Large intestine (tissue), 3 donors: ENCODE measurements at regions not wholly inside any gene's neighbourhood (a gene's known extent, or its start where the extent isn't known, plus 50 kb on each side); places are given as distances from the start of the nearest gene placed in this dataset.

Experiments
- DNase-seq, 2 donors: peaks; one replicate each; pipeline versions ENCODE4 v3.0.0 to v3.0.0-alpha.2; 2013
- H3K27ac ChIP-seq: one replicate; pipeline ENCODE4 v1.5.1; 2013; ENCODE audit warnings: low read length
- H3K27me3 ChIP-seq: 2 replicates; pipeline ENCODE4 v1.6.1; 2013; ENCODE audit warnings: low read length; ENCODE audit not compliant: control insufficient read depth, insufficient read depth
- H3K36me3 ChIP-seq: 2 replicates; pipeline ENCODE4 v1.6.1; 2013; ENCODE audit warnings: low read length; ENCODE audit not compliant: control insufficient read depth, insufficient read depth
- H3K4me1 ChIP-seq: one replicate; pipeline ENCODE4 v1.6.1; 2013; ENCODE audit warnings: low read length; ENCODE audit not compliant: control insufficient read depth, insufficient read depth
- H3K4me3 ChIP-seq: one replicate; pipeline ENCODE4 v1.5.1; 2013; ENCODE audit warnings: low read length
- H3K9me3 ChIP-seq: one replicate; pipeline ENCODE4 v1.6.1; 2013; ENCODE audit warnings: mild to moderate bottlenecking, low read depth, low read length, moderate library complexity; ENCODE audit not compliant: control insufficient read depth
- WGBS: methylation state at CpG from one replicate; pipeline ENCODE4 v1.1.5; 2013; ENCODE audit warnings: low lambda C conversion rate; ENCODE audit not compliant: insufficient coverage; 5-methylcytosine and 5-hydroxymethylcytosine counted together

DNA sequence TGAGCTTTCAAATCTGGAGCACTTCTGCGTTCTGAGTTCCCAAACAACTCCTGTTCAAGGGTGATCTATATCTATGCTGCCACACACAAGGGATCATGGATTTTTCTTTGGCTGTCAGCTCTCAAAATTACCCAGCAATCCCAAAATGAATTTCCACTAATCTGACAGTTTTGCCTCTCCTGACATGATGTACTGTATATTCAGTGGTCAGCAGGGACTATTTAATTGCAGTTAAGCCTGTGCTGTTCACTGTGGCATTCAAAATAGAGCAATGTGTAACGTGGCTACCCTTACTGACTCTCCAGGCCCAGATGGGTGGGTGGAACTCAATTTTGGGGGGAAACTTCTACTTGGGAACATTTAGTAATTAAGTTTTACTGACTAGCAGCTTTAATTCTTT lies 283.8 kb upstream of the TSHZ2 start:
- no peak overlapping the region for H3K4me3 ChIP-seq
- H3K27ac ChIP-seq, result no peak overlapping the region
- no peaks in the 10 kb centered on the region for H3K4me1 ChIP-seq
- no peak for DNase-seq
- no CpG with 5 or more reads among the region's 2 CpGs for WGBS
- H3K27me3 ChIP-seq, result no peaks in the 10 kb centered on the region
- H3K36me3 ChIP-seq, result no peaks in the 10 kb centered on the region
- H3K9me3 ChIP-seq, result no peaks in the 10 kb centered on the region

DNA sequence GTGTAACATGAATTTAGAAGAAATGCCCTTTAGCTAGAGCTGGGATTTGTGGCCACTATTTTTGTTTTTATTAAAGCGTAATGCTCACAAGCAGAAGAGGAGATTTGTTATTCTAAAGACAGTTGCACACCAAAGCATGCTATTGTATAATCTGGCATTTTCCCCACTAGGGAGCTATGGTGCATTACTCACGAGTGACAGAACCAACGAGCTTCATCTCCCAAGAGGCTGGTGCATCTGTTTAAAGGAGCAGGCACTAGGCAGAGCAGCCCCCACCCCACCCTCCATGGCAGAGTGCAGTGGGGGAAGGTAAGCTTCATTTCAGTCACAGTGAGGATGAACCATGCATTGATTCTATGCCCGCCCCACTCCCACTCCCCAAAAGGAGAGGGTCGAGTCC lies 287.3 kb upstream of the TSHZ2 start:
- no peaks in the 10 kb centered on the region for H3K4me1 ChIP-seq
- H3K27me3 ChIP-seq, result no peaks in the 10 kb centered on the region
- H3K36me3 ChIP-seq, result no peaks in the 10 kb centered on the region
- no peak overlapping the region for H3K4me3 ChIP-seq
- H3K9me3 ChIP-seq, result no peaks in the 10 kb centered on the region
- H3K27ac ChIP-seq, result no peak overlapping the region
- 83% methylated on average over 1 of the region's 5 CpGs for WGBS
- DNase-seq, result no peak

DNA sequence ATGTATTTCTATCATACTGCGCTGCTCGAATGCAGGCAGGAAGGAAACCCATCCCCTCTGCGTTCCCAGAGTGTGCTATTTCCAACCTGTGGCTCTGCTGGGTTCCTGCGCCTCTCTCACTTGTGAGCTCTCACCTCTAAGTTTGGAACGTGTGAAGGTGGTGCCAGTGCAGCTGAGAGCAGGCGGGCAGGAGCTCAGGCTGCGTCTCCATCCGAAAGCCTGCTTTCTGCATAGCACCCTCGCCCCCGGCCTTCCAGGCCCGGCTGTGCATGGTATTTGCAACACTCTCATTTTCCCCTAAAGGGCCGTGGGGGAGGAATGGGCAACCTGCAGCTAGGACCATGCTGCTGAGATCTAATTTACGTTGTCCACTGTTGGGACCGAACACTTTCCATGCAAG lies 288.0 kb upstream of the TSHZ2 start:
- H3K4me3 ChIP-seq, result no peak overlapping the region
- no peak overlapping the region for H3K27ac ChIP-seq
- no CpG with 5 or more reads among the region's 14 CpGs for WGBS
- DNase-seq, result no peak
- no peaks in the 10 kb centered on the region for H3K27me3 ChIP-seq
- H3K4me1 ChIP-seq, result no peaks in the 10 kb centered on the region
- H3K9me3 ChIP-seq, result no peaks in the 10 kb centered on the region
- no peaks in the 10 kb centered on the region for H3K36me3 ChIP-seq

DNA sequence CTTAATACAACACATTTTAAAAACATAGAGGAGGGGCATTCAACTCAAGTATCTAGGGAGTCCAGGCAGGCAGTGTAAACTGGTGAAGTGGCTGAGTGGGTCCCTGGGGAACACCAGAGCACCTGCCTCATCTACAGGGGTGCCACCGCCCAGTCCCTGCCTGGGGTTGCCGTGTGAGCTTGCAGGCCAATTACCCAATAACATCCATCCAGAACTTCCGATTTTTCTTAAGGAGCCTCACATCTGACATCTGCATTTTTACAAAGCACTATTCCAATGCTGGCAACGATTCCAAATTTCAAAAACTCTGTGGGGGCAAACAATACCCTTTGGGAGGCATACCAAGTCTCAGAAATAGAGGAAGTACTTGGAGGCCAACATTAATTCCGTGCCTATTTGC lies 288.4 kb upstream of the TSHZ2 start:
- no peak overlapping the region for H3K27ac ChIP-seq
- H3K36me3 ChIP-seq, result no peaks in the 10 kb centered on the region
- WGBS, result 100% methylated on average over 1 of the region's 5 CpGs
- no peaks in the 10 kb centered on the region for H3K27me3 ChIP-seq
- DNase-seq, result no peak
- H3K9me3 ChIP-seq, result no peaks in the 10 kb centered on the region
- H3K4me3 ChIP-seq, result no peak overlapping the region
- H3K4me1 ChIP-seq, result no peaks in the 10 kb centered on the region

DNA sequence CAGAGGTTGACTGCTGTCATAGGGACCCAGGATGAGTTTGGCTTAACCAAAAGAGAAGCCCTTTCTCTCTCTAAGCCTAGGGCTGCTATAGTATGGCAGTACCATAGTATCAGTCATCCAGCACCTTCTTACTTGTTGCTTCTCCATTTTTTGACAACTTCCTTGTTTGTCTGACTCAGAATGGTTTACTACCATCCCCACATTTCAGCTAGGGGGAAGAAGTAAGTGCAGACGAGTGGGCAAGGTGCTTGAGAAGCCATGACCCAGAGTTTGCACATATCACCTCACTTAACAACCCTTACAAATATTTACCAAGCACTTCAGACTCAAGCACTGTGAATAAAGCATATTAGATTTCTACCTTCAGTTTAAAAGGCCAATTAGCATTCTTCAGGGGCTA lies 289.9 kb upstream of the TSHZ2 start:
- WGBS, result no CpG with 5 or more reads among the region's 1 CpG
- Histone ChIP-seq H3K4me1 (no peaks in the 10 kb centered on the region), H3K9me3 (no peaks in the 10 kb centered on the region), H3K4me3 (no peak overlapping the region), H3K27ac (no peak overlapping the region), H3K27me3 (no peaks in the 10 kb centered on the region), H3K36me3 (no peaks in the 10 kb centered on the region)
- DNase-seq, result no peak

DNA sequence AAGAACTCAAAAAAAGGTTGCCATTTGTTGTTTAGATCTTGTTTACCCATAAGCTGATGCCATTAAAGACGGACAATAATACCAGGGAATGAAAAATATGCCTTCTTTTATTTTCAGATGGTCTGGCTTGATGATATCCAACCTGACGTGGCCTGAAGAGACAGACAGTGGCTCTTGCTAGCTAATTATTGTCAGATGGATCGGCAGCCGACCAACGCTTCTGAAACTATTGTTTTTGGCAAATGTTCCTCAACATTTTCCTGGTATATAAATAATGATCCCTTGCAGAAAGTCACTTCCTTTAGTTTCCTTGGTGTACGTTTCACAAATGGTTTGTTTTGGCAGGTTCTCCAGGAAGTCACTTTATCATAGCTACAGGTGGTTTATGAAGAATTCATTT lies 290.9 kb upstream of the TSHZ2 start:
- no peak overlapping the region for H3K27ac ChIP-seq
- H3K4me1 ChIP-seq, result no peaks in the 10 kb centered on the region
- no peaks in the 10 kb centered on the region for H3K9me3 ChIP-seq
- DNase-seq, result no peak
- 72% methylated on average over 2 of the region's 6 CpGs for WGBS
- no peak overlapping the region for H3K4me3 ChIP-seq
- no peaks in the 10 kb centered on the region for H3K36me3 ChIP-seq
- H3K27me3 ChIP-seq, result no peaks in the 10 kb centered on the region

DNA sequence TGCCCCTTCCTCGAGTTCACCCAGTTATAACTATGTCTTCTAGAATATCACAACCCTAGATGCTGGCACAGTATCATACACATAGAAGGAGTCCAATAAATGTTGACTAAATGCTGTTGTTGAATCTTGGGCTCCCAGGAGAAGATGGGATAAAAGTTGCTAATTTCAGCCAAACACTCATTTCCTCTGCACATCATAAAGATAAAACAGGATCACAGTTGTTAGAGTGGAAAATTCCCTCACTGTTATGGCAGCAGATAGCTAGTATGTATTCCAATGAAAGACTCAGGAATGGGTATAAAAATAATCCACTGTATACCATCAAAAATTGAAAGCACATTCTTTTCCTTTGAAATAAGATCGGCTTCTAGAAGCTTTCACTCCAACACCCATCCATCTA lies 294.9 kb upstream of the TSHZ2 start:
- no CpG with 5 or more reads among the region's 2 CpGs for WGBS
- Histone ChIP-seq H3K4me1 (no peaks in the 10 kb centered on the region), H3K27me3 (no peaks in the 10 kb centered on the region), H3K27ac (no peak overlapping the region), H3K36me3 (no peaks in the 10 kb centered on the region), H3K9me3 (no peaks in the 10 kb centered on the region), H3K4me3 (no peak overlapping the region)
- no peak for DNase-seq

DNA sequence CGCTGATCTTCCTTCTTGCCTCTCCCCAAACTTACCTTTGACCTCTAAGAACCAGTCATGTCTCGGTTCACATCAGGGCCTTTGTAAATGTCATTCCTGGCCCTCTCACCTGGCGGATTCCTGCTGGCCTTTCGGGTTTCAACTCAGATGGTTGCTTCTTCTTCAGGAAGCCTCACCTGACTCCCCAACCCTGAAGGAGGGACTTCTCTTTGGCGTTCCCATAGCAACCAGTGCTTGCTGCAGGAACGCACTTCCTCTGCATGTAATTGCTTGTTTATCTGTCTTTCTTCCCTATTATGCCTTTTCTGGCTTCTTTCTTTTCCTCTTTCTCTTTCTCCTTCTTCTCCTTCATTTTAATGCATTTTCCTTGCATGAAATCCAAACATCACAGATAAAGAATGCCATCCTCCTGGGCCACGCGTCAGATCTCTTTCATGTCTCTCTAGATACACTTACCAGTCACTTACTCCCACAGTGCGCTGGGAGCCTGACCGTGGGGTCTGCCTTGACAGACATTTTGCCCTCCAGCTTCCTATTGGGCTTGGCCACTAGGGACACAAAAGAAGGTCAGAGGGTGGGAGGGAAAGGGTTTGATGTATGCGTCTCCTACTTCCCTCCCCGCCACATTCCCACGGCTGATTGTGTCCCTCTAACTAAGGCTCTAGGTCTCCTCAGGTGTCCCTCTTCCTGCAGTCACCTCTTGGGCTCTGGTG lies 295.7 kb upstream of the TSHZ2 start:
- no peaks in the 10 kb centered on the region for H3K9me3 ChIP-seq
- WGBS, result 50% methylated on average over 2 of the region's 13 CpGs
- H3K4me3 ChIP-seq, result no peak overlapping the region
- H3K27ac ChIP-seq, result no peak overlapping the region
- H3K4me1 ChIP-seq, result no peaks in the 10 kb centered on the region
- H3K27me3 ChIP-seq, result no peaks in the 10 kb centered on the region
- no peak for DNase-seq
- H3K36me3 ChIP-seq, result no peaks in the 10 kb centered on the region

DNA sequence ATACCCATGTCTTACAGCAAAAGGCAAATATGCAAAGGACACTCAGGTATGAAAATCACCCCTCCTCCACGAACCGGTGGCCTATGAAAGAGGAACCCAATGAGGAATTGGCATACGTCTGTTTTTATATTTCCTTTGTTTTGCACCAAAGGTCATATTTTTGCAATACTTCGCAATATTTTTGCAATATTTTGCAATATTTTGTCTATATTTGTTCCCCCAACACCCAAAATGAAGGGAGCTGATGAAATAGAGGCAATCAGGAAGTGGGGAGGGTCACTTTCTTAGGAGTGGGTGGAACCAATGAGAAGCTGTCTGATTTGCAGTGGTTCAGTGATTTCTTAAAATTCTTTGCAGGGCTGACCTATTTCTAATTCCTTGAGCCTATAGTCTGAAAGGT lies 296.8 kb upstream of the TSHZ2 start:
- 82% methylated on average over 3 of the region's 4 CpGs for WGBS
- no peak for DNase-seq
- Histone ChIP-seq H3K27me3 (no peaks in the 10 kb centered on the region), H3K9me3 (no peaks in the 10 kb centered on the region), H3K27ac (no peak overlapping the region), H3K4me1 (no peaks in the 10 kb centered on the region), H3K4me3 (no peak overlapping the region), H3K36me3 (no peaks in the 10 kb centered on the region)

DNA sequence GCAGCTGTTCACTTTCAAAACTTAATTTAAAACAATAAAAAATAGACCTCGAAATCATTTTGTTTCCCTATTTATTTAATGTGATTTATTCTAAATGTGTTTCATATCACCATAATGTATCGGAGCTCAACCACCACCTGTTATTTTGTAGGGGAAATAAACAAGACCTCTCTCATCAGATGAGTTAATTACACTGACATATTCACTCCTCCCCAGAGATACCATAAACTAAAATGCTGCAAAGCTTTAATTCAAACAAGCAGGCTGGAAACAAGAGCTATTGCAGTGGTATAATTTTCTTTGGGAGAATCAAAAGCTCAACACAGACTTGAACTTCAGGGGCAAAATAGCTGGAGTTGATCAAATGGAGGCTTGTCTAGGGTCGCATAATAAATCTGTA lies 303.5 kb upstream of the TSHZ2 start:
- 80% methylated on average over 1 of the region's 3 CpGs for WGBS
- Histone ChIP-seq H3K4me1 (no peaks in the 10 kb centered on the region), H3K36me3 (no peaks in the 10 kb centered on the region), H3K27ac (no peak overlapping the region), H3K9me3 (no peaks in the 10 kb centered on the region), H3K4me3 (no peak overlapping the region), H3K27me3 (no peaks in the 10 kb centered on the region)
- no peak for DNase-seq

DNA sequence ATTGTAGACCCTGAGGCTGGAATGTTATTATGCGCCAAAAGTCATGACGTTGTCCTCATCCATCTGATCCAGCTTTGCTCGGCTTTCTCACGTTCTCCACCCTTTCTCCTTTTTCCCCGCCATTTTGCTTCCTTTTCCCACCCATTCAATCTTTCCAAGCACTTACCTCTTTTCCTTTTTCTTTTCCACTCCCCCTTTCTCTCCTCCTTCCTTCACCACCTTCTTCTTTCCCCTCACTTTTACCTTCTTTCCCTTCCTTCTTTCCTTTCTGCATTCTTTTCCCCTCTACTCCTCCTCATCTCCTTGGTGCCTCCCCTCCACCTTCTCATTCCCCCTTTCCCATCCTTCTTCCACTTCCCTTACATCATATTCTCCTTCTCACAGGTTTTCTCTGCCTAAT lies 304.8 kb upstream of the TSHZ2 start:
- Histone ChIP-seq H3K27me3 (no peaks in the 10 kb centered on the region), H3K4me3 (no peak overlapping the region), H3K4me1 (no peaks in the 10 kb centered on the region), H3K36me3 (no peaks in the 10 kb centered on the region), H3K9me3 (no peaks in the 10 kb centered on the region), H3K27ac (no peak overlapping the region)
- DNase-seq, result no peak
- WGBS, result 95% methylated on average over 5 of the region's 5 CpGs
